Psoas muscle (tissue), 7 donors: ENCODE measurements at regions not wholly inside any gene's neighbourhood (a gene's known extent, or its start where the extent isn't known, plus 50 kb on each side); places are given as distances from the start of the nearest gene placed in this dataset.

ENCODE experiments used
- ATAC-seq, 4 donors: fragments of 200-7000 bp; cut with Tn5 transposase; one replicate each; pipeline ENCODE4 v1.9.1; 2020; ENCODE audit warnings: moderate library complexity in 3 of 4, mild to moderate bottlenecking in 2 of 4
- DNase-seq, 2 donors: peaks; one replicate each; pipeline ENCODE4 v3.0.0-alpha.2; 2020
- H3K27ac ChIP-seq: fragments of 200-600 bp; one replicate; pipeline ENCODE4 v1.8.0; 2022
- H3K27me3 ChIP-seq, 3 donors: fragments of 200-600 bp in 1 of 3; one replicate each; pipeline versions ENCODE4 v1.6.1 to v1.8.0; 2013 to 2022; ENCODE audit warnings: low read length in 2 of 3, mild to moderate bottlenecking in 2 of 3, moderate library complexity in 1 of 3; ENCODE audit not compliant: insufficient read depth in 3 of 3
- H3K36me3 ChIP-seq, 2 donors: fragments of 200-600 bp in 1 of 2; one replicate each; pipeline versions ENCODE4 v1.6.1 to v1.8.0; 2013 to 2022; ENCODE audit warnings: low read depth in 1 of 2, mild to moderate bottlenecking in 1 of 2, moderate library complexity in 1 of 2; ENCODE audit not compliant: insufficient read depth in 1 of 2
- H3K4me1 ChIP-seq: fragments of 200-600 bp; one replicate; pipeline ENCODE4 v1.8.0; 2022
- H3K4me3 ChIP-seq: fragments of 200-600 bp; one replicate; pipeline ENCODE4 v1.8.0; 2022; ENCODE audit warnings: mild to moderate bottlenecking
- H3K9me3 ChIP-seq: fragments of 200-600 bp; one replicate; pipeline ENCODE4 v1.8.0; 2022
- CTCF ChIP-seq: fragments of 200-600 bp; IDR thresholded peaks from one replicate; pipeline ENCODE4 v1.8.0; 2022; ENCODE audit warnings: antibody characterized with exemption
- WGBS, 3 donors: extraction: QIAGEN DNeasy Blood & Tissue Kit; methylation state at CpG; one replicate each; pipeline versions ENCODE4 v1.1.6 to v1.1.7; 2013; 5-methylcytosine and 5-hydroxymethylcytosine counted together
- intact Hi-C, 2 donors: fragments of 100-400 bp; cut with DNase I; formaldehyde crosslinking; loops; one replicate each; pipeline versions ENCODE4 v1.11.0 to v1.14.2; 2022
- donor health status: healthy with polysubstance abuse.
- donor health status: DM: no; HTN: no; CAD: no; lungs with moderate emphysema.
- donor health status: Bipolar disorder and iron deficiency.
- donor health status: healthy.
- donor health status: DM: yes; HTN: yes; CAD: no.
- donor health status: DM: no; HTN: no; CAD: no.
- donor health status: DM: yes; HTN: yes; CAD: no.

GRCh38 chr1:168643152-168643551 is 66.7 kb downstream of the XCL1 start:
- WGBS, 3 donors = 87 to 94% (median 90%) methylated on average over 2 of the region's 2 CpGs
- no peak for TF ChIP-seq CTCF
- H3K27me3 ChIP-seq = no peaks in the 10 kb centered on the region
- intact Hi-C loops = loop anchor here in 1 of 2 donors (10.0 kb wide), 1 partner anchor 52 kb away; no protein-coding TSS in a partner anchor
- no peaks in the 10 kb centered on the region for H3K36me3 ChIP-seq
- H3K4me3 ChIP-seq = no peak overlapping the region
- no peak for DNase-seq
- no peaks in the 10 kb centered on the region for H3K9me3 ChIP-seq
- no peaks in the 10 kb centered on the region for H3K4me1 ChIP-seq
- no peak for ATAC-seq
- H3K27ac ChIP-seq = no peak overlapping the region
